ENCODE measurements at regions not wholly inside any gene's neighbourhood (a gene's known extent, or its start where the extent isn't known, plus 50 kb on each side); places are given as distances from the start of the nearest gene placed in this dataset.
"Not testable (repeated sequence)": the region's sequence is repeated elsewhere in the genome, so short reads cannot be mapped to it uniquely, and the experiment has no call there.

- Histone ChIP-seq H3K9me3 (peaks cover 0 to 11% (median 6%) of the 10 kb centered on the region in 12 donors), H3K36me3 (no peaks in the 10 kb centered on the region), H3K27ac (no peak overlapping the region), H3K4me1 (peaks cover 0 to 6% (median 0%) of the 10 kb centered on the region in 12 donors), H3K27me3 (peaks cover 0 to 12% (median 0%) of the 10 kb centered on the region in 9 donors), H3K4me3 (no peak overlapping the region)
- TF ChIP-seq CTCF (IDR thresholded peaks at IDR 0.05) (no peak), POLR2A (IDR thresholded peaks at IDR 0.05) (no peak)
- no peak for DNase-seq
- 82 to 97% (median 93%) methylated on average over 1 of the region's 1 CpG for WGBS, 4 donors
- intact Hi-C loops (cut with DNase I) = loop anchor here in 2 of 10 donors (5.0 to 10.0 kb wide), 3 partner anchors 118 to 440 kb away; no protein-coding TSS in a partner anchor
- ATAC-seq = no peak
These were observed 50.7 kb upstream of the USP7 start for GRCh38 chr16:9014389-9014788.

GRCh38 chr16:9015489-9015888 lies 51.8 kb upstream of the USP7 start:
- TF ChIP-seq CTCF (IDR thresholded peaks at IDR 0.05) = no peak
- TF ChIP-seq POLR2A (IDR thresholded peaks at IDR 0.05) = no peak
- Histone ChIP-seq H3K27ac (no peak overlapping the region), H3K36me3 (no peaks in the 10 kb centered on the region), H3K4me3 (no peak overlapping the region), H3K4me1 (peaks cover 0 to 6% (median 0%) of the 10 kb centered on the region in 12 donors), H3K27me3 (peaks cover 0 to 12% (median 0%) of the 10 kb centered on the region in 9 donors), H3K9me3 (peaks cover 0 to 11% (median 6%) of the 10 kb centered on the region in 12 donors)
- intact Hi-C loops (cut with DNase I) = loop anchor here in 2 of 10 donors (10.0 kb wide), 2 partner anchors 351 to 441 kb away; no protein-coding TSS in a partner anchor
- WGBS, 4 donors = 91 to 95% (median 92%) methylated on average over 10 of the region's 10 CpGs
- no peak for ATAC-seq
- no peak for DNase-seq

- intact Hi-C loops (cut with DNase I) = loop anchor here in 2 of 10 donors (10.0 kb wide), 2 partner anchors 351 to 441 kb away; no protein-coding TSS in a partner anchor
- H3K27me3 ChIP-seq = peaks cover 0 to 12% (median 0%) of the 10 kb centered on the region in 9 donors
- H3K36me3 ChIP-seq, DNase-seq, H3K4me1 ChIP-seq, H3K4me3 ChIP-seq, ATAC-seq, H3K27ac ChIP-seq: not testable (repeated sequence)
- 97 to 100% (median 99%) methylated on average over 1 of the region's 1 CpG for WGBS, 4 donors
- H3K9me3 ChIP-seq = peaks cover 0 to 14% (median 6%) of the 10 kb centered on the region in 12 donors
These were observed 52.3 kb upstream of the USP7 start for GRCh38 chr16:9016005-9016404.

GRCh38 chr16:9016824-9017223 lies 53.1 kb upstream of the USP7 start:
- intact Hi-C loops (cut with DNase I) = loop anchor here in 2 of 10 donors (10.0 kb wide), 2 partner anchors 352 to 442 kb away; no protein-coding TSS in a partner anchor
- Histone ChIP-seq H3K36me3 (no peaks in the 10 kb centered on the region), H3K27me3 (peaks cover 0 to 12% (median 0%) of the 10 kb centered on the region in 9 donors), H3K4me1 (peaks cover 0 to 6% (median 0%) of the 10 kb centered on the region in 12 donors), H3K9me3 (peaks cover 0 to 14% (median 6%) of the 10 kb centered on the region in 12 donors), H3K4me3 (no peak overlapping the region), H3K27ac (no peak overlapping the region)
- WGBS, 4 donors = 60 to 69% (median 67%) methylated on average over 3 of the region's 3 CpGs
- TF ChIP-seq CTCF (IDR thresholded peaks at IDR 0.05) (no peak), POLR2A (IDR thresholded peaks at IDR 0.05) (no peak)
- DNase-seq (no peak), ATAC-seq (no peak)
